Prostate gland (tissue), 2 donors: ENCODE measurements at regions not wholly inside any gene's neighbourhood (a gene's known extent, or its start where the extent isn't known, plus 50 kb on each side); places are given as distances from the start of the nearest gene placed in this dataset.

ENCODE experiments used
- POLR2A ChIP-seq: fragments of 450-650 bp; IDR thresholded peaks from one replicate; pipeline ENCODE4 v1.6.1; 2016; ENCODE audit warnings: antibody characterized with exemption, mild to moderate bottlenecking
- POLR2AphosphoS5 ChIP-seq: sonication (generic); formaldehyde crosslinking; IDR thresholded peaks from one replicate; pipeline ENCODE4 v1.6.1; 2017; ENCODE audit warnings: antibody characterized with exemption
- TF ChIP-seq, protein P1 (sequence below), 4 experiments: fragments of 200-600 bp in 2 of 4; fragments of 450-650 bp in 2 of 4; sonication (generic) in 2 of 4; IDR thresholded peaks; 1 replicate in 3 of 4; 2 replicates in 1 of 4; pipeline ENCODE4 v1.5.1; 2016 to 2019; ENCODE audit warnings: antibody characterized with exemption in 4 of 4, mild to moderate bottlenecking in 2 of 4, moderate library complexity in 2 of 4

DNA sequence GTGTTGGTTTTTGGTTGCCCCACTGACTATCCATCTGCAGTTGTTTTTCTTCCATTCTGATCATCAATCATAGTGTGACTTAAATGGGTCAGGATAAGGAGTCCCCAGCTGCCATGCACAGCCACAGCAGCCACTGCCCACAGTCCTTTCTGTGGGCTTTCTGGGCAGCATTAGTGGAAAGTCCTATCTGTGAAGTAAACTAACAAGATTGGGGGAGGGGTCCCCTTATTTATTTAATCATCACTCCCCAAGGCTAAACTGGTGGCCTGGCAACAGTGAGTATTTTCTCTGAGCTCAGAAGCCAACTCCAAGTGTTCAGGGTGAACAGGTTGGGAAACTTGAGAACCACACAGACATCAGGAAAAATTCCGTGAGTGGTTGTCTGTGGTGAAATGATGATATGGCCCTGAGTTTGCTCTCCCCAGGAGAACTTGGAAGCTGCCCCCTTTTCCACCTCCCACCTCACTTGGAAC, 145.0 kb downstream of the CCDC34 start:
- TF ChIP-seq POLR2A: no peak
- TF ChIP-seq, protein P1, sequence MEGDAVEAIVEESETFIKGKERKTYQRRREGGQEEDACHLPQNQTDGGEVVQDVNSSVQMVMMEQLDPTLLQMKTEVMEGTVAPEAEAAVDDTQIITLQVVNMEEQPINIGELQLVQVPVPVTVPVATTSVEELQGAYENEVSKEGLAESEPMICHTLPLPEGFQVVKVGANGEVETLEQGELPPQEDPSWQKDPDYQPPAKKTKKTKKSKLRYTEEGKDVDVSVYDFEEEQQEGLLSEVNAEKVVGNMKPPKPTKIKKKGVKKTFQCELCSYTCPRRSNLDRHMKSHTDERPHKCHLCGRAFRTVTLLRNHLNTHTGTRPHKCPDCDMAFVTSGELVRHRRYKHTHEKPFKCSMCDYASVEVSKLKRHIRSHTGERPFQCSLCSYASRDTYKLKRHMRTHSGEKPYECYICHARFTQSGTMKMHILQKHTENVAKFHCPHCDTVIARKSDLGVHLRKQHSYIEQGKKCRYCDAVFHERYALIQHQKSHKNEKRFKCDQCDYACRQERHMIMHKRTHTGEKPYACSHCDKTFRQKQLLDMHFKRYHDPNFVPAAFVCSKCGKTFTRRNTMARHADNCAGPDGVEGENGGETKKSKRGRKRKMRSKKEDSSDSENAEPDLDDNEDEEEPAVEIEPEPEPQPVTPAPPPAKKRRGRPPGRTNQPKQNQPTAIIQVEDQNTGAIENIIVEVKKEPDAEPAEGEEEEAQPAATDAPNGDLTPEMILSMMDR (IDR thresholded peaks at IDR 0.05): no peak
- TF ChIP-seq POLR2AphosphoS5: no peak
